H1 (cell line): ENCODE measurements at regions not wholly inside any gene's neighbourhood (a gene's known extent, or its start where the extent isn't known, plus 50 kb on each side); places are given as distances from the start of the nearest gene placed in this dataset.

Experiments used
- CTCF ChIA-PET: fragments of 300-600 bp; sonication (Branson Sonifier 250); formaldehyde crosslinking; loops from one replicate; lab custom pipeline; 2021; ENCODE audit not compliant: partially characterized antibody; lab: Charles Lee
- POLR2A ChIA-PET: fragments of 300-600 bp; sonication (Branson Sonifier 250); formaldehyde crosslinking; loops from one replicate; lab custom pipeline; 2021; ENCODE audit warnings: inconsistent platforms; ENCODE audit not compliant: partially characterized antibody; lab: Charles Lee
- DNase-seq, 2 experiments: peaks; one replicate each; pipeline versions ENCODE4 v3.0.0 to v3.0.0-alpha.2; 2010 to 2022; ENCODE audit warnings: low spot score in 2 of 2, low read depth in 1 of 2, mixed read lengths in 1 of 2
- FAIRE-seq: peaks from 2 replicates; lab custom pipeline; 2011; peaks lifted over from hg19 to GRCh38; lab: Jason Lieb, UNC
- H2AFZ ChIP-seq: 2 replicates; pipeline ENCODE4 v1.8.1; 2012; ENCODE audit warnings: low read length, inconsistent platforms
- H2AK5ac ChIP-seq: 2 replicates; pipeline ENCODE4 v1.6.1; 2013; ENCODE audit warnings: low read depth, low read length
- H2BK120ac ChIP-seq: replicated peaks from 2 replicates; pipeline ENCODE3; 2013; ENCODE audit warnings: low read depth, low read length, inconsistent platforms
- H2BK12ac ChIP-seq: 2 replicates; pipeline ENCODE4 v1.6.1; 2013; ENCODE audit warnings: low read depth, low read length
- H2BK15ac ChIP-seq: 2 replicates; pipeline ENCODE4 v1.6.1; 2013; ENCODE audit warnings: low read length
- H2BK20ac ChIP-seq: 2 replicates; pipeline ENCODE4 v1.6.1; 2013; ENCODE audit warnings: low read length
- H2BK5ac ChIP-seq: 2 replicates; pipeline ENCODE4 v1.6.1; 2013; ENCODE audit warnings: low read depth, low read length
- H3K14ac ChIP-seq: 2 replicates; pipeline ENCODE4 v1.6.1; 2013; ENCODE audit warnings: inconsistent platforms; ENCODE audit not compliant: insufficient read length
- H3K18ac ChIP-seq: 2 replicates; pipeline ENCODE4 v1.6.1; 2013; ENCODE audit warnings: low read length; ENCODE audit errors: extremely low read depth
- H3K23ac ChIP-seq: 2 replicates; pipeline ENCODE4 v1.6.1; 2013; ENCODE audit warnings: inconsistent platforms; ENCODE audit not compliant: insufficient read length
- H3K23me2 ChIP-seq: 2 replicates; pipeline ENCODE4 v1.6.1; 2013; ENCODE audit warnings: low read depth, low read length
- H3K27ac ChIP-seq: 2 replicates; pipeline ENCODE4 v1.6.1; 2011; ENCODE audit warnings: low read depth, low read length, inconsistent platforms
- H3K27me3 ChIP-seq, 4 experiments: replicated peaks in 1 of 4; 1 replicate in 1 of 4; 2 replicates in 3 of 4; pipeline versions ENCODE4 v1.6.1 to v1.8.1; 2011 to 2013; ENCODE audit warnings: low read length in 3 of 4, mild to moderate bottlenecking in 3 of 4, inconsistent platforms in 2 of 4, mixed read lengths in 2 of 4, moderate library complexity in 1 of 4; ENCODE audit not compliant: control insufficient read depth in 3 of 4, insufficient read depth in 3 of 4; ENCODE audit errors: extremely low read depth in 1 of 4
- H3K36me3 ChIP-seq, 4 experiments: 2 replicates each; pipeline versions ENCODE4 v1.6.1 to v1.8.1; 2011 to 2013; ENCODE audit warnings: mild to moderate bottlenecking in 4 of 4, low read length in 3 of 4, moderate library complexity in 2 of 4, control low read depth in 1 of 4, inconsistent platforms in 1 of 4; ENCODE audit not compliant: insufficient read depth in 4 of 4, control insufficient read depth in 2 of 4
- H3K4ac ChIP-seq: replicated peaks from 2 replicates; pipeline ENCODE3; 2013; ENCODE audit warnings: low read length, low read depth, mixed read lengths, inconsistent platforms; ENCODE audit not compliant: insufficient read length
- H3K4me1 ChIP-seq, 4 experiments: replicated peaks in 1 of 4; 1 replicate in 1 of 4; 2 replicates in 3 of 4; pipeline versions ENCODE4 v1.6.1 to v1.8.1; 2011 to 2013; ENCODE audit warnings: low read length in 3 of 4, inconsistent platforms in 2 of 4, mixed read lengths in 1 of 4; ENCODE audit not compliant: insufficient read depth in 4 of 4, control insufficient read depth in 3 of 4
- H3K4me2 ChIP-seq, 2 experiments: 2 replicates each; pipeline versions ENCODE4 v1.6.1 to v1.8.1; 2011 to 2013; ENCODE audit warnings: low read depth in 2 of 2, low read length in 2 of 2, control low read depth in 1 of 2, inconsistent platforms in 1 of 2, mild to moderate bottlenecking in 1 of 2; ENCODE audit not compliant: insufficient read depth in 1 of 2
- H3K4me3 ChIP-seq, 4 experiments: fragments of 200-600, 300-600 bp in 1 of 4; sonication (generic), shearing (Covaris generic), sonication (Bioruptor Twin) in 1 of 4; 2 replicates each; pipeline versions ENCODE4 v1.5.1 to v1.8.1; 2011 to 2016; ENCODE audit warnings: low read length in 4 of 4, low read depth in 3 of 4, control low read depth in 2 of 4, inconsistent platforms in 2 of 4, mild to moderate bottlenecking in 2 of 4, mixed read lengths in 1 of 4, moderate library complexity in 1 of 4; ENCODE audit not compliant: insufficient read depth in 2 of 4; ENCODE audit errors: extremely low read depth in 1 of 4
- H3K56ac ChIP-seq: replicated peaks from 2 replicates; pipeline ENCODE3; 2013; ENCODE audit warnings: low read depth, mild to moderate bottlenecking, mixed read lengths, low read length, inconsistent platforms; ENCODE audit not compliant: insufficient read length
- H3K79me1 ChIP-seq: 2 replicates; pipeline ENCODE4 v1.6.1; 2013; ENCODE audit warnings: low read depth, low read length, control low read depth
- H3K79me2 ChIP-seq, 2 experiments: 2 replicates each; pipeline versions ENCODE4 v1.6.1 to v1.8.1; 2012 to 2013; ENCODE audit warnings: low read length in 2 of 2, mild to moderate bottlenecking in 2 of 2, inconsistent platforms in 1 of 2; ENCODE audit not compliant: insufficient read depth in 2 of 2, control insufficient read depth in 1 of 2
- H3K9ac ChIP-seq, 4 experiments: replicated peaks in 1 of 4; 1 replicate in 1 of 4; 2 replicates in 3 of 4; pipeline versions ENCODE4 v1.6.1 to v1.8.1; 2011 to 2013; ENCODE audit warnings: low read depth in 3 of 4, low read length in 3 of 4, control low read depth in 2 of 4, mild to moderate bottlenecking in 2 of 4, moderate library complexity in 2 of 4, inconsistent platforms in 1 of 4; ENCODE audit errors: extremely low read depth in 1 of 4
- H3K9me3 ChIP-seq, 2 experiments: 2 replicates each; pipeline versions ENCODE4 v1.6.1 to v1.8.1; 2012 to 2013; ENCODE audit warnings: mild to moderate bottlenecking in 2 of 2, moderate library complexity in 2 of 2, control low read depth in 1 of 2, inconsistent platforms in 1 of 2, low read depth in 1 of 2, low read length in 1 of 2, mixed read lengths in 1 of 2; ENCODE audit not compliant: insufficient read depth in 2 of 2
- H4K20me1 ChIP-seq, 2 experiments: replicated peaks in 1 of 2; 2 replicates each; pipeline versions ENCODE3 to v1.8.1; 2011 to 2013; ENCODE audit warnings: inconsistent platforms in 2 of 2, low read length in 2 of 2, mild to moderate bottlenecking in 1 of 2; ENCODE audit not compliant: insufficient read depth in 2 of 2, control insufficient read depth in 1 of 2
- H4K5ac ChIP-seq: 2 replicates; pipeline ENCODE4 v1.6.1; 2013; ENCODE audit warnings: low read length, low read depth, mixed read lengths, inconsistent platforms; ENCODE audit not compliant: insufficient read length
- H4K8ac ChIP-seq: 2 replicates; pipeline ENCODE4 v1.8.0; 2013; ENCODE audit warnings: mild to moderate bottlenecking, moderate library complexity, low read length, inconsistent platforms; ENCODE audit not compliant: insufficient read depth; ENCODE audit errors: extremely low read depth
- H4K91ac ChIP-seq: replicated peaks from 2 replicates; pipeline ENCODE3; 2013; ENCODE audit warnings: low read length, mixed read lengths, inconsistent platforms; ENCODE audit not compliant: insufficient read length
- ASH2L ChIP-seq: fragments of 200-600, 300-600 bp; sonication (generic); IDR thresholded peaks from one replicate; pipeline ENCODE4 v1.7.1; 2017; ENCODE audit warnings: low read length
- CEBPB ChIP-seq: IDR thresholded peaks from 2 replicates; pipeline ENCODE4 v1.6.1; 2012; ENCODE audit warnings: low read depth, low read length
- CTBP2 ChIP-seq: IDR thresholded peaks from 2 replicates; pipeline ENCODE4 v1.7.0; 2011; ENCODE audit warnings: borderline replicate concordance, mild to moderate bottlenecking, moderate library complexity, mixed read lengths, low read length; ENCODE audit not compliant: insufficient read depth, insufficient read length
- EGR1 ChIP-seq: IDR thresholded peaks from 2 replicates; pipeline ENCODE4 v1.6.1; 2011; ENCODE audit warnings: low read depth, low read length, borderline replicate concordance
- EZH2 ChIP-seq: fragments of 200-600 bp; sonication (generic); IDR thresholded peaks from 2 replicates; pipeline ENCODE4 v1.7.1; 2012; ENCODE audit warnings: low read depth, mild to moderate bottlenecking, moderate library complexity, low read length, inconsistent platforms; ENCODE audit not compliant: severe bottlenecking
- MAFK ChIP-seq: IDR thresholded peaks from 2 replicates; pipeline ENCODE4 v1.6.1; 2012; ENCODE audit warnings: low read depth, mild to moderate bottlenecking, improper control_type of control experiment, low read length
- NRF1 ChIP-seq: IDR thresholded peaks from 2 replicates; pipeline ENCODE4 v1.6.1; 2011; ENCODE audit warnings: mild to moderate bottlenecking, low read depth, low read length, improper control_type of control experiment
- PHF8 ChIP-seq: fragments of 200-600 bp; sonication (generic); conservative IDR thresholded peaks from 2 replicates; pipeline ENCODE4 v1.7.1; 2012; ENCODE audit warnings: low read depth, mild to moderate bottlenecking, inconsistent platforms, low read length, moderate library complexity
- POLR2AphosphoS5 ChIP-seq: IDR thresholded peaks from 2 replicates; pipeline ENCODE4 v1.6.1; 2011; ENCODE audit warnings: low read depth, low read length
- SP2 ChIP-seq: IDR thresholded peaks from 2 replicates; pipeline ENCODE4 v1.6.1; 2012; ENCODE audit warnings: mild to moderate bottlenecking, low read length, inconsistent platforms
- SP4 ChIP-seq: IDR thresholded peaks from 2 replicates; pipeline ENCODE4 v1.6.1; 2012; ENCODE audit warnings: low read length, inconsistent platforms
- SUZ12 ChIP-seq: fragments of 200-600 bp; sonication (generic); IDR thresholded peaks from 2 replicates; pipeline ENCODE4 v1.6.1; 2012; ENCODE audit warnings: mild to moderate bottlenecking, inconsistent platforms, low read length, moderate library complexity, mixed read lengths
- TAF1 ChIP-seq: IDR thresholded peaks from 2 replicates; pipeline ENCODE4 v1.6.1; 2011; ENCODE audit warnings: mild to moderate bottlenecking, low read depth, low read length
- TCF12 ChIP-seq: IDR thresholded peaks from 2 replicates; pipeline ENCODE4 v1.6.1; 2011; ENCODE audit warnings: low read depth, mild to moderate bottlenecking, low read length
- TEAD4 ChIP-seq: IDR thresholded peaks from 2 replicates; pipeline ENCODE4 v1.6.1; 2012; ENCODE audit warnings: low read depth, low read length, inconsistent platforms, mixed read lengths
- WGBS, 2 experiments: shearing (Covaris generic) in 1 of 2; methylation state at CpG; one replicate each; pipeline versions ENCODE4 v1.1.6 to v1.1.7; 2013 to 2015; ENCODE audit warnings: low lambda C conversion rate in 2 of 2, mixed read lengths in 2 of 2, inconsistent platforms in 1 of 2, low coverage in 1 of 2, missing lambda C conversion rate in 1 of 2; ENCODE audit not compliant: insufficient replicate concordance in 2 of 2, insufficient coverage in 1 of 2, insufficient read length in 1 of 2; ENCODE audit errors: extremely low coverage in 1 of 2, missing lambda C conversion rate in 1 of 2; 5-methylcytosine and 5-hydroxymethylcytosine counted together

- Histone ChIP-seq H4K5ac (no peak overlapping the region), H2BK15ac (no peak overlapping the region), H3K4me1 (no peaks in the 10 kb centered on the region), H3K79me2 (no peaks in the 10 kb centered on the region), H4K20me1 (no peaks in the 10 kb centered on the region), H4K91ac (no peak overlapping the region), H2AFZ (no peak overlapping the region), H3K27ac (no peak overlapping the region), H2BK5ac (no peak overlapping the region), H3K9me3 (no peaks in the 10 kb centered on the region), H4K8ac (no peak overlapping the region), H3K56ac (no peak overlapping the region), H2AK5ac (no peak overlapping the region), H3K23ac (no peak overlapping the region), H3K18ac (no peak overlapping the region), H3K14ac (no peak overlapping the region), H3K9ac (no peak overlapping the region), H3K79me1 (no peaks in the 10 kb centered on the region), H3K4me2 (no peak overlapping the region), H3K4ac (no peak overlapping the region), H2BK12ac (no peak overlapping the region), H3K4me3 (no peak overlapping the region), H3K23me2 (no peaks in the 10 kb centered on the region)
- ChIA-PET CTCF (interaction anchor here (0.7 kb wide), 1 partner anchor 253 kb away, joined by 3 read pairs; no protein-coding TSS in a partner anchor), POLR2A (no interaction called here)
- FAIRE-seq = no peak
- no peak for DNase-seq
- 94% methylated on average over 3 of the region's 3 CpGs; no CpG with 5 or more reads in 1 of the 2 experiments for WGBS, 2 experiments
- TF ChIP-seq EGR1 (no peak), SUZ12 (no peak), TAF1 (no peak), CTBP2 (no peak), NRF1 (no peak), MAFK (no peak), EZH2 (no peak), POLR2AphosphoS5 (no peak), TCF12 (no peak), SP4 (no peak), ASH2L (no peak), SP2 (no peak), TEAD4 (no peak), CEBPB (no peak), PHF8 (no peak)
- TF ChIP-seq, all 59 proteins: peak for 0
- Histone ChIP-seq H3K27me3 (no peaks in the 10 kb centered on the region), H2BK120ac (no peak overlapping the region), H2BK20ac (no peak overlapping the region), H3K36me3 (no peaks in the 10 kb centered on the region)
Measured at GRCh38 chrX:26664919-26665318, 448.9 kb downstream of the MAGEB5 start.
